Right atrium auricular region (tissue), 2 donors: ENCODE measurements at regions not wholly inside any gene's neighbourhood (a gene's known extent, or its start where the extent isn't known, plus 50 kb on each side); places are given as distances from the start of the nearest gene placed in this dataset.
A peak's percentile ranks its signal among the peaks of the same experiment; 100 is the strongest.

Experiments
- DNase-seq: peaks from one replicate; pipeline ENCODE4 v3.0.0-alpha.2; 2019; ENCODE audit warnings: low spot score
- H3K27ac ChIP-seq, 2 donors: fragments of 200-600 bp; sonication (generic); 1 replicate in 1 of 2; 2 replicates in 1 of 2; pipeline ENCODE4 v1.5.1; 2016 to 2019
- H3K27me3 ChIP-seq, 2 donors: fragments of 200-600 bp; sonication (generic); one replicate each; pipeline versions ENCODE4 v1.5.1 to v1.6.0; 2017 to 2019
- H3K36me3 ChIP-seq: fragments of 200-600 bp; sonication (generic); one replicate; pipeline ENCODE4 v1.5.1; 2016
- H3K4me1 ChIP-seq, 2 donors: fragments of 200-600 bp; sonication (generic); one replicate each; pipeline versions ENCODE4 v1.5.1 to v1.6.0; 2017 to 2019
- H3K4me3 ChIP-seq, 2 donors: fragments of 200-600 bp; sonication (generic); 1 replicate in 1 of 2; 2 replicates in 1 of 2; pipeline ENCODE4 v1.5.1; 2017 to 2019; ENCODE audit warnings: mild to moderate bottlenecking in 1 of 2, moderate library complexity in 1 of 2
- H3K9me3 ChIP-seq, 2 donors: fragments of 200-600 bp; sonication (generic); one replicate each; pipeline ENCODE4 v1.5.1; 2019
- CTCF ChIP-seq, 2 donors: fragments of 200-600 bp; sonication (generic); IDR thresholded peaks; one replicate each; pipeline ENCODE4 v1.5.1; 2019; ENCODE audit warnings: antibody characterized with exemption in 2 of 2

- Histone ChIP-seq H3K9me3 (no peaks in the 10 kb centered on the region), H3K27ac (no peak overlapping the region), H3K4me1 (no peaks in the 10 kb centered on the region), H3K36me3 (no peaks in the 10 kb centered on the region), H3K4me3 (no peak overlapping the region), H3K27me3 (no peaks in the 10 kb centered on the region)
- no peak for DNase-seq
- TF ChIP-seq CTCF (IDR thresholded peaks at IDR 0.05) = peak in 1 of 2 donors; percentile 66
Measured at GRCh38 chr5:152532714-152533113, 127.6 kb upstream of the NMUR2 start.

- H3K27ac ChIP-seq = no peak overlapping the region
- no peaks in the 10 kb centered on the region for H3K4me1 ChIP-seq
- no peak for DNase-seq
- no peaks in the 10 kb centered on the region for H3K9me3 ChIP-seq
- TF ChIP-seq CTCF (IDR thresholded peaks at IDR 0.05) = no peak
- no peaks in the 10 kb centered on the region for H3K27me3 ChIP-seq
- H3K36me3 ChIP-seq = no peaks in the 10 kb centered on the region
- no peak overlapping the region for H3K4me3 ChIP-seq
Measured at GRCh38 chr5:152534641-152535040, 129.6 kb upstream of the NMUR2 start.

- Histone ChIP-seq H3K4me1 (no peaks in the 10 kb centered on the region), H3K4me3 (no peak overlapping the region), H3K27me3 (no peaks in the 10 kb centered on the region), H3K36me3 (no peaks in the 10 kb centered on the region), H3K27ac (no peak overlapping the region), H3K9me3 (no peaks in the 10 kb centered on the region)
- TF ChIP-seq CTCF (IDR thresholded peaks at IDR 0.05) = no peak
- no peak for DNase-seq
Measured at GRCh38 chr5:152542741-152543140, 137.7 kb upstream of the NMUR2 start.

- H3K4me1 ChIP-seq = no peaks in the 10 kb centered on the region
- no peak for TF ChIP-seq CTCF (IDR thresholded peaks at IDR 0.05)
- no peak overlapping the region for H3K27ac ChIP-seq
- no peak overlapping the region for H3K4me3 ChIP-seq
- H3K9me3 ChIP-seq = no peaks in the 10 kb centered on the region
- no peaks in the 10 kb centered on the region for H3K27me3 ChIP-seq
- no peaks in the 10 kb centered on the region for H3K36me3 ChIP-seq
- no peak for DNase-seq
Measured at GRCh38 chr5:152546493-152546892, 141.4 kb upstream of the NMUR2 start.

GRCh38 chr5:152547202-152547601 lies 142.1 kb upstream of the NMUR2 start:
- no peaks in the 10 kb centered on the region for H3K36me3 ChIP-seq
- TF ChIP-seq CTCF (IDR thresholded peaks at IDR 0.05) = no peak
- H3K27ac ChIP-seq = no peak overlapping the region
- H3K4me1 ChIP-seq = no peaks in the 10 kb centered on the region
- DNase-seq = no peak
- H3K9me3 ChIP-seq = no peaks in the 10 kb centered on the region
- no peak overlapping the region for H3K4me3 ChIP-seq
- H3K27me3 ChIP-seq = no peaks in the 10 kb centered on the region

GRCh38 chr5:152549709-152550108 lies 144.6 kb upstream of the NMUR2 start:
- Histone ChIP-seq H3K27me3 (no peaks in the 10 kb centered on the region), H3K36me3 (no peaks in the 10 kb centered on the region), H3K9me3 (no peaks in the 10 kb centered on the region), H3K4me3 (no peak overlapping the region), H3K27ac (no peak overlapping the region), H3K4me1 (no peaks in the 10 kb centered on the region)
- DNase-seq = no peak
- TF ChIP-seq CTCF (IDR thresholded peaks at IDR 0.05) = no peak
